ENCODE measurements at regions not wholly inside any gene's neighbourhood (a gene's known extent, or its start where the extent isn't known, plus 50 kb on each side); places are given as distances from the start of the nearest gene placed in this dataset.

GRCh38 chr4:58188316-58188715 is 1078.1 kb upstream of the IGFBP7 start:
- DNase-seq, result no peak

- no peak for DNase-seq
Observed at GRCh38 chr4:58175024-58175423, 1064.8 kb upstream of the IGFBP7 start.

- no peak for DNase-seq
Observed at GRCh38 chr4:58166490-58166889, 1056.3 kb upstream of the IGFBP7 start.

- no peak for DNase-seq
Observed at GRCh38 chr4:58163156-58163555, 1053.0 kb upstream of the IGFBP7 start.

GRCh38 chr4:58149404-58150085 is 1039.4 kb upstream of the IGFBP7 start:
- DNase-seq, result no peak

GRCh38 chr4:58144721-58145120 is 1034.5 kb upstream of the IGFBP7 start:
- no peak for DNase-seq

- no peak for DNase-seq
Observed at GRCh38 chr4:58138786-58139668, 1028.8 kb upstream of the IGFBP7 start.

GRCh38 chr4:58136604-58137003 is 1026.4 kb upstream of the IGFBP7 start:
- no peak for DNase-seq

GRCh38 chr4:58127680-58128079 is 1017.5 kb upstream of the IGFBP7 start:
- no peak for DNase-seq

- DNase-seq, result no peak
Observed at GRCh38 chr4:58119298-58119697, 1009.1 kb upstream of the IGFBP7 start.

GRCh38 chr4:58113126-58113525 is 1002.9 kb upstream of the IGFBP7 start:
- no peak for DNase-seq

- DNase-seq, result no peak
Observed at GRCh38 chr4:58111818-58112217, 1001.6 kb upstream of the IGFBP7 start.

- no peak for DNase-seq
Observed at GRCh38 chr4:58093352-58093751, 983.2 kb upstream of the IGFBP7 start.

- no peak for DNase-seq
Observed at GRCh38 chr4:58090539-58090938, 980.4 kb upstream of the IGFBP7 start.

GRCh38 chr4:58081356-58081755 is 971.2 kb upstream of the IGFBP7 start:
- DNase-seq, result no peak

GRCh38 chr4:58075724-58076123 is 965.5 kb upstream of the IGFBP7 start:
- no peak for DNase-seq

GRCh38 chr4:58074382-58074781 is 964.2 kb upstream of the IGFBP7 start:
- DNase-seq, result no peak

- DNase-seq, result no peak
Observed at GRCh38 chr4:58070726-58071125, 960.5 kb upstream of the IGFBP7 start.

GRCh38 chr4:58064653-58065052 is 954.5 kb upstream of the IGFBP7 start:
- DNase-seq, result no peak

- DNase-seq, result no peak
Observed at GRCh38 chr4:58063404-58064160, 953.4 kb upstream of the IGFBP7 start.

GRCh38 chr4:58061967-58062366 is 951.8 kb upstream of the IGFBP7 start:
- DNase-seq, result no peak

- no peak for DNase-seq
Observed at GRCh38 chr4:58050439-58050838, 940.3 kb upstream of the IGFBP7 start.

- DNase-seq, result no peak
Observed at GRCh38 chr4:58048491-58048890, 938.3 kb upstream of the IGFBP7 start.

- DNase-seq, result no peak
Observed at GRCh38 chr4:58042176-58042575, 932.0 kb upstream of the IGFBP7 start.
